GM19035 (cell line): ENCODE measurements at regions not wholly inside any gene's neighbourhood (a gene's known extent, or its start where the extent isn't known, plus 50 kb on each side); places are given as distances from the start of the nearest gene placed in this dataset.
"Not testable (repeated sequence)": the region's sequence is repeated elsewhere in the genome, so short reads cannot be mapped to it uniquely, and the experiment has no call there.

ENCODE experiments used
- ATAC-seq: cut with Tn5 transposase; IDR thresholded peaks from one replicate; pipeline ENCODE4 v1.9.1; 2021; ENCODE audit not compliant: unreplicated experiment

GRCh38 chr17:68782789-68783188 lies 172.4 kb downstream of the ABCA8 start:
- ATAC-seq = no peak

GRCh38 chr17:68780596-68780995 lies 174.6 kb downstream of the ABCA8 start:
- no peak for ATAC-seq

DNA sequence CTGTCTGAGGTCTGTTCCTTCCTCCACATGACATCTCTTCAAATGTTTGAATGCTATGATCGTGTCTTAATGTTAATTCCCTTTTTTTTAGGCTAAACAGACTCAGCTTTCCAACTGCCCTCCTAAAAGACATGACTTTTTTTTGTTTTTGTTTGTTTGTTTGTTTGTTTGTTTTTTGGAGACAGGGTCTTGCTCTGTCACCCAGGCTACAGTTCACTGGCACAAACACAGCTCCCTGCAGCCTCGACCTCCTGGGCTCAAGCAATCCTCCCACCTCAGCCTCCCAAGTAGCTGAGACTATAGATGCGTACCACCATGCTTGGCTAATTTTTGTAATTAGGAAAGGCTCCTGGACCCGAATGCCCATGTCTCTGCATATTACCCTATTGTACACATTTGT lies 176.5 kb downstream of the ABCA8 start:
- no peak for ATAC-seq

GRCh38 chr17:68777856-68778694 lies 176.9 kb upstream of the FAM20A start:
- ATAC-seq = no peak

DNA sequence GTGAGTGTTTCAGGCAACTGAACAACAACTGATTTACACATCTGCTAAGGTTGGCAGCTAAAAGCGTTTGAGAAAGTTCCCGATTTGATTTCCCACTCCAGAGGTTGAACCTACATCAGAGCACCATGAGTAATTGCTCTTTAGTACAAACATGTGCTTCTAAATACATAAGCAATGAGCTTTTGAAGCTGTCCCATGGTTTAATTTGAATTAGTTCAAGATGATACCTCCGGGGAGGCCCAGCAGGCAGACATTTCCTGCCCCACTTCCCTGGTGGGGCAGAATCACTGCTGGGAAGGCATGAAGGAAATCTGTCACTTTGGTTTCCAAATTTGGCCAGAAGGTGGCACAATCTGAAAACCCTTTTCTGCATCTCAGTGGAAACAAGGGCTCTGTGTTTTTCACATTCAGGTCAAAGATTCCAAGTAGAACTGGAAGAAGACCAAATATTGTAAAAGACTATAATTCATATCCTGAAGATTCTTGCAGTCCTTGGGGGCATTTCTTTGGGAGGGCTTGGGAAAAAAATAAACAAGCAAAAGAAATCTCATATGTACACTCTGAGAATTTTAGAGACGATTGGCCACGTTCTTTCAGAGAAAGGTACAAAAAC lies 176.2 kb upstream of the FAM20A start:
- no peak for ATAC-seq

- ATAC-seq = no peak
Measured at GRCh38 chr17:68776451-68776850, 175.3 kb upstream of the FAM20A start.

GRCh38 chr17:68775969-68776368 lies 174.8 kb upstream of the FAM20A start:
- no peak for ATAC-seq

GRCh38 chr17:68775318-68775717 lies 174.2 kb upstream of the FAM20A start:
- no peak for ATAC-seq

DNA sequence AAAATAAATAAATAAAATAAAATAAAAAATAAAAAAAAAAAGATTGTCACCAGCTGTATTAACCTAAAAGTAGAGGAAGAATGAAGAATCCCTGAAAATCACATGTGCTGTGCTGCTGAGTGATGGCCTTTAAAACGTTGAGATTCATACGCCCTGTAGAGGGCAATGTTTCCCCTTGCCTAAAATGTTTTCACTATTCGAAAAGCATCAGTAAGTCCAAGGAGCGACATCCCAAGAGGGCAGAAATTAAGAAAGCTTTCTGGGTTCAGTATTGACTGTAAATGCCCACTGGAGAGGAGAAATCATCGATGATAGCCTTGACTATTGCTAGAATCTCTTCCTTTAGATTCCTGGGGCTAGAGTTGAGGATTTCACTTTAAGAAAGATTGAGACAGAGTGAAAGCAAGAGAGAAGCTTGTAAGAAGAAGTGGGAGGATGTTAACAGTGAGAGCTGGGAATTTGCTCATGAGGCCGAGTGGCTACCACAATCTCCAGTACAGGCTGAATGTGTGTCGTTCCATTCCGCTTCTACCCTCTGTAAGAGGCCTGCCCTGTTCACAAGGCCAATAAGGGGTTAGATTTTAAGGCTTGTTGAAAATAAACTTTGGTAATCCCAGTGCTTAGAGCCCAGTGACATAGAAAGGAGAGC lies 170.8 kb upstream of the FAM20A start:
- ATAC-seq = peak; percentile 77

DNA sequence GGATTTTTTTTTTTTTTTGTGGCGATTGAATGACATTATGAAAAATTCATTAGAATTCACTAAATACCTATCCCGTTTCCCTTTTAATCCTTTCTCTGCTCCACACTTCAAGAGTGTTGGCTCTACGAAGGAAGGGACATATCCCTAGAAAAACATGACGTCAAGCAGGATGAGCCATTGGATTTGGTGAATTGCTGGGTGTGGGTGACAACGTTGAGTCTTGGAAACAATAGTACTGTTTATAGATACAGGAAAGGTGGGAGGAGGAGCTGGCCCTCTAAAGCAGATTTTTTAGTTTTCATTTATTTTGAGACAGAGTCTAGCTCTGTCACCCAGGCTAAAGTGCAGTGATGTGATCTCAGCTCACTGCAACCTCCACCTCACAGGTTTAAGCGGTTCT lies 167.6 kb upstream of the FAM20A start:
- ATAC-seq = no peak

- no peak for ATAC-seq
Measured at GRCh38 chr17:68766640-68767039, 165.5 kb upstream of the FAM20A start.

GRCh38 chr17:68763562-68763961 lies 162.4 kb upstream of the FAM20A start:
- ATAC-seq = no peak

GRCh38 chr17:68762911-68763310 lies 161.7 kb upstream of the FAM20A start:
- ATAC-seq = no peak

DNA sequence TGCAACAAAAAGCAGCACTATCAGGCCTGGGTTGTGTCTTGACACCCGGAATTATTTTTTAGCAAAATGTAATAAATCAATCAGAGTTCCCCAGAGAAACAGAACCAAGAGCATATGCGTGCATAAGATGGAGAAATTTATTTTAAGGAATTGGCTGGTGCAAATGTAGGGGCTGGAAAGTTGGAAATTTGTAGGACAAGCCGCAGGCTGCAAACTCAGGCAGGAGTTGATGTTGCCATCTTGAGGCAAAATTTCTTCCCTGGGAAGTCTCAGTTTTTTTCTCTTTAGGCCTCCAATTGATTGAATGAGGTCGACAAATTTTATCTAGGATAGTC lies 158.9 kb upstream of the FAM20A start:
- no peak for ATAC-seq

- ATAC-seq = peak; percentile 85
Measured at GRCh38 chr17:68759343-68760140, 158.4 kb upstream of the FAM20A start.

GRCh38 chr17:68759002-68759342 lies 157.8 kb upstream of the FAM20A start:
- no peak for ATAC-seq

- ATAC-seq = not testable (repeated sequence)
Measured at GRCh38 chr17:68757866-68758757, 156.9 kb upstream of the FAM20A start.

DNA sequence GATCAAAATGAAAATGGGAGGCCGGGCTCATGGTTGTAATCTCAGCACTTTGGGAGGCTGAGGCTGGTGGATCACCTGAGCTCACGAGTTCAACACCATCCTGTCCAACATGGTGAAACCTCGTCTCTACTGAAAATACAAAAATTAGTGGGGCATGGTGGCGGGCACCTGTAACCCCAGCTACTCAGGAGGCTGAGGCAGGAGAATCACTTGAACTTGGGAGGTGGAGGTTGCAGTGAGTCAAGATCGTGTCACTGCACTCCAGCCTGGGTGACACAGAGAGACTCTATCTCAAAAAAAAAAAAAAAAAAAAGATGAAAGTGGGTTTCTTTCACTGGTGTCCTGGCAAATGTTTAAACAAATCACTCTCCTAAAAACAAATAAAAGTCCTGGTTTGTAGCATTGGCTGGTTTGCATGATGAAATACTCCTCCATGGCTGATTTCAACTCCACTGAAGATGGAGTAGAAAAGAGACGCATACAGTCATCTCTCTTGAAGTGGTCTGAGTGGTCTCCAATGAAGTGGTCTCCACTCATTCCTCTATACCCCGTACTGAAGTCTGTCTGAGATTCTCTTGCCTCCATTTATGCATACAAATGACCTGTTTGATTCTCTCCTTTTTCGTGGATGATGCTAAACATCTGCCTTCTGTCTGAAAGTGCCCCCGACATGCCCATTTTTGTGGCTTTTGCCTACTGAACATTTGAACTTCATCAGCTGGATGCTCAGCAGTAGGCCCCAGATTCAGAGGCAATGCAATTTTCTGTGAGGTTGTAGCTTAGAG lies 153.0 kb upstream of the FAM20A start:
- ATAC-seq = no peak

DNA sequence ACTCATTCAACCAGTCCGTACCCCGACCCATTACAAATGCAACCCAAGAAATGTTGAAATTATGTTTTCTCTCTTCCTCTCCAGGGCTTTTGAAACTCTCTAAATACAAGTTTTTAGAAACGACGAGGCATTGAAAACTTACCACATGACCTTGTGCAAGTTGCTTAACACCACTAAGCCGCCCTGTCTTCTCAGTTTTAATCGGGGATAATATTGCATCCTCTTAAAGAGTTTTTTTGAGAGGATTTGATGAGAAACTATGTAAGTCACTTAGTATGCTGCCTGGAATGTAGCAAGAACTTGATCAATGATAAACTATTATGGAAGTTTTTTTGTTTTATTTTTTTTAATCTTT lies 149.0 kb upstream of the FAM20A start:
- ATAC-seq = no peak
